GM19025 (cell line): ENCODE measurements at regions not wholly inside any gene's neighbourhood (a gene's known extent, or its start where the extent isn't known, plus 50 kb on each side); places are given as distances from the start of the nearest gene placed in this dataset.
"Not testable (repeated sequence)": the region's sequence is repeated elsewhere in the genome, so short reads cannot be mapped to it uniquely, and the experiment has no call there.

ENCODE experiments used
- ATAC-seq: cut with Tn5 transposase; IDR thresholded peaks from one replicate; pipeline ENCODE4 v1.9.1; 2021; ENCODE audit warnings: mild to moderate bottlenecking, low read depth, moderate library complexity; ENCODE audit not compliant: unreplicated experiment

DNA sequence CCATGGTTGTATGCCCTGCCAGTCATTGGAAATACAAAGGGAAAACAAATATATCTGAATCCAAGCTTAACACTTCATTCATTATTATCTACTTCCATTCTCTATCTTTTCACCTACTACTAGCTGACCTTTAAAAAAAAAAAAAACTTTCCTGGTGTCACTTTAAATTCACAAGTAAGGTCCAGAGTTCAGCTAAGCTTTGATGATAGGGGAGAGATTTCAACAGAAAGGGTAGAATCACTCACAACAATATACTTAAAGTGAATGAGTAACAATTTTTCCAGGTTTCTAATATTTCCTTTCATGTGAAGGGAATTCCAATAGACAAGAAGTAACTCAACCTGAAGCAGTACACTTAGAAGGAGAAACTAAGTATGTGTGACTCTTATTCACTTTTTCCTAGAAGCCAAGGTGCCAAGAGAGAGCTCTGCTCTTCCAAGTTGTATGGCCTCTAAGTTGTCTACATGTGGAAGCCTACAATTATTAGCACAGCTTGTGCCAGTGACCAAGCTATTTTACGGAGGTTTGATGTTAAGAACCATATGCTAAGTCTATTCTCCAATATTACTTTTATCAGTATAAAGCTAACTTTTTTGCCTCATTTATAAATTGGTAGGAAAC, 371.7 kb downstream of the TENT5A start:
- ATAC-seq, result no peak

DNA sequence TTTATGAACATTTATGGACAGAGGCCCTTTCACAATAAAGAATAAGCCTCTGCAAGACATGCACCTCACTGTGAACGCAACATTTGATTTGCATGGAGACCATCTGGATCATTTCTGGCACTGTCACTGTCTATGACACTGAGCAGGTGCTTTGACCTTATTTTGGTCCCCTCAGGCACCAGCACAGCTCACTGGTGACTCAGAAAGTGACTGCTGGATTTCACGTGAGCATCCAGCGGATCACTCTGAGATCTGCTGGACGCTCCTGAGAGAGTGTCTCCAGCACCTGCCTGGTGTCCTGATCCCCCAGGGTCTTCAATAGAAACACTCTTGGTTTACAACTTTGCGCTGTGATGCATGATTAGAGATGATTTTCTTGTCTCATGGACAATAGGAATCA, 375.7 kb downstream of the TENT5A start:
- ATAC-seq, result no peak

DNA sequence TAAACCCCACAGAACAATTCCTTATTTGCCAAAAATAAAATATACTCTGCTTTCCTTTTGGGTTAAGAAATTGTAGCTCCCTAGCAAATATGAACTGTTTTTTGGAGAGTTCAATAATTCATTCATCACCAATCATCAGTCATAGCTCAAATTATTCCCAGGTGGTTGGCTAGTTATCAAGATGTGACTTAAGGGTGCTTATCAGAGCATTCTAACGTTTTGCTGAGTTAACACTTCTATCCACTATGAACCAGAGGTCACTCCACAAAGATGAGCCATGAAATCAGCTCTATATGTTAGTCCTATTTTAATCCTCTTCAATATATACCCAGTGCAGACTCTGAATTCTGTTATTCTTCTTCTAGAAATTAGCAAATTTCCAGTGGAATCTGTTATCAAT, 379.1 kb downstream of the TENT5A start:
- ATAC-seq, result no peak

DNA sequence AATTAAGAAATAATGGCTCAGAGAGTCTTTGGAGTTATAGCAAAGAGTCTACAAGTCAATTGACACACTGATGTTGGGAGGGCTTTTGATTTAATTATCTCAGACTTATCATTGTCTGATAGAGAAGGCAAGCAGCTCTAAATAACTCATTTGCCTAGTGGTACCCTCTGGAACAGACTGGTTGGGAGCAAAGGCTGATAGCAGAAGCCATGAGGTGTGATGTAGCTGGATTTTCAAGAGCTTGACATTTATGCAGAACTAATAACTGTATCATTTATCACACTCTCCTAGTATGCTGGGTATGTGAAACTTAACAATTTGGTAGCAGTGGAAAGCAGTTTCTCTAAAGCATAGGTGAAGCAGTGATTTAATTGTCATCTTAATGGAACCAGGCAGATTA, 380.6 kb downstream of the TENT5A start:
- ATAC-seq, result no peak

DNA sequence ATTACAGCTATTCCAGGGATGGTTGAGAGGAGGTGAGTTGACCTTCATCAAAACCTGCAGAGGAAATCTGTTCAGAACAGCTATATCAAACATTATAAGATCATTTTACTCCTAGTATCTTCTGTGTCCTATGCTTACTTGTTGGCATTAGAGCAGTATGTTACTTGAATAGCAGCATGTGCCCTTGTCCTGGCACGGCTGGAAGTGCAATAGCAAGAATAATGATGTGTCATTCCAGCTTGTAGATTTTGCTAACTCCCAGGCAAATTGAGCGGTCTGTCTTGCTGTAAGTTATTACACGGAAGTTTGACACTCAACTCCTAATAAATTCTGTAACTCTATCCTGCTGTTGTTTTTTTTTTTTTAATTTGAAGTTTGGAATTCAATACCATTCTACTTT, 385.5 kb downstream of the TENT5A start:
- ATAC-seq, result no peak

DNA sequence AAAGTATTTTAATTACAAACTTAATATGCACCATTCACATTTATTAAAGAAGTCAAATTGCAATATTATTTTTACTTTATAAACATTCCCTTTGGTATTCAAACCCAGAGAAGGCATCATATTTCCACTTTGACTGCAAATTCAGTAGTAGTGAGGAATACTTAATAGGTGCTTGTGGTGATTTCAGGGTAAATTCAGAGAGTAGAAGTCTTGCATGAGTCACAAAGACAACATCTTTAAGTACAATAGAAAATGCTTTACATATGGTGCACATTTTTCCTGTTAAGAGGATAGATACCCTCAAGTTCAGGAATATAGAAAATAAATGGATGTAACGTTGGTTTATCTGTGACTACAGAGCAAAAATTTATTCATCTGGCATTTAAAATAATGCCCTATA, 390.2 kb downstream of the TENT5A start:
- no peak for ATAC-seq

DNA sequence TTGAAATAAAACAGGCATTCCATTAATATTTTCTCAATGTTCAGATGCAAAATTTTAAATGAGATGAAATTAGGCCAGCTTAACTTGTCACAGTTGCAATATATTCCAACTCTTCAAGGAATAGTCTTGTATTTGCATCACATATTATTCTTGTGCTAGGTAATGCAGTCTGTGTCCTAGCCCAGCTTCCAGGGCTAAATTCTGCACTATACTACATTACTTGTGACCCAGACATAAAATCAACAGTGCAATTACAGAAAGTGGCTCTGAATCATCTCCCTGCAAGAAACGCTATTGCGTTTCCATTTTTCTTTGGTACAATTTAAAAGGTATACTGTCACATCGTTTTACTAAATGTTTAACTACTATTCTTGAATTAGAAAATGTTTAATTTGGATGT, 399.2 kb downstream of the TENT5A start:
- ATAC-seq, result no peak

DNA sequence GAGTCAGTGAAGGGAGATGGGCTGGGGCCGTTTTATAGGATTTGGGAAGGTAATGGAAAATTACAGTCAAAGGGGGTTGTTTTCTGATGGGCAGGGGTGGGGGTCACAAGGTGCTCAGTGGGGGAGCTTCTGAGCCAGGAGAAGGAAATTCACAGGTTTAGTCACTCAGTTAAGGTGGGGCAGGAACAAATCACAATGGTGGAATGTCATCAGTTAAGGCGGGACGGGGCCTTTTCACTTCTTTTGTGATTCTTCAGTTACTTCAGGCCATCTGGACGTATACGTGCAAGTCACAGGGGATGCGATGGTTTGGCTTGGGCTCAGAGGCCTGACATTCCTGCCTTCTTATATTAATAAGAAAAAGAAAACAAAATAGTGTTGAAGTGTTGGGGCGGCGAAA, 408.5 kb downstream of the TENT5A start:
- not testable (repeated sequence) for ATAC-seq

DNA sequence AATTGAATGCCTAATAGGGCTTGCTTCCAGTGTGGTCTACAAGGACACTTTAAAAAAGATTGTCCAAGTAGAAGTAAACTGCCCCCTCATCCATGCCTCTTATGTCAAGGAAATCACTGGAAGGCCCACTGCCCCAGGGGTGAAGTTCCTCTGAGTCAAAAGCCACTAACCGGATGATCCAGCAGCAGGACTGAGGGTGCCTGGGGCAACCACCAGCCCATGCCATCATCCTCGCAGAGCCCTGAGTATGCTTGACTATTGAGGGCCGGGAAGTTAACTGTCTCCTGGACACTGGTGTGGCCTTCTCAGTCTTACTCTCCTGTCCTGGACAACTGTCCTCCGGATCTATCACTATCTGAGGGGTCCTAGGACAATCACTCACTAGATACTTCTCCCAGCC, 411.5 kb downstream of the TENT5A start:
- no peak for ATAC-seq

DNA sequence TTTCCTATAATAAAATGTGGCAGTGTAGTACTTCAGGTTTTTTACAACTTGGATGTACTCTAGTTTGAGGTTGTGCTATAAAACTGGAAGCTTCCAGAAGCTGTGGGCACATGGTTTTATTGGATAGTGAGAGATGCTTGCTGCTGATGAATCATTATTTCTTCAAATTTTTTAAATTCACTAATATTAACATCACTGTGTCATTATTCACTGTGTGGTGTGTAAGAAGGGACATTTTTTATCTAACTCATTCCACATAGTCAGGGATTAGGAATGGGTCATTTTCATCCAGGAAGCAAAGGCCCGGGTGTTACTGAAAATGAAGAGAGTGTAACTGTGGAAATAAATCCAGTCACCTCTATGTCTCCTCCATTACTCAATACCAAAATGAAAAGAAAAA, 421.0 kb downstream of the TENT5A start:
- ATAC-seq, result no peak

DNA sequence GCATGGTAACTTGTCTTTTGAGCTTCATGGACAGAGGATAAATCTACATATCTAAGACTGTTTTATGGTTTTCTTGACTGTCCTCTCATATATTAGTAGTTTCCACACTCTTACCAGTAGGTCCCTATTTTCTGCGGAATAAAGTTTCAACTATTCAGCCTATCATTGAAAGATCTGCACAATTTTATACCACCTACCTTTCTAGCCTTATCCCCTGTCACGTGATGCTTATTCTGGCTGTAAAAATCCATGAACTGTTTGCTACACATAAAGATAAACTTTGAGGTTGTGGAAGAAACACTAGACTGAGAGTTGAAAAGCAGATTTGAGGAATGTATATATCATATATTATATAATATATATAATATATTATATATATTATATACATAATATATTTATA, 423.8 kb downstream of the TENT5A start:
- ATAC-seq, result no peak

DNA sequence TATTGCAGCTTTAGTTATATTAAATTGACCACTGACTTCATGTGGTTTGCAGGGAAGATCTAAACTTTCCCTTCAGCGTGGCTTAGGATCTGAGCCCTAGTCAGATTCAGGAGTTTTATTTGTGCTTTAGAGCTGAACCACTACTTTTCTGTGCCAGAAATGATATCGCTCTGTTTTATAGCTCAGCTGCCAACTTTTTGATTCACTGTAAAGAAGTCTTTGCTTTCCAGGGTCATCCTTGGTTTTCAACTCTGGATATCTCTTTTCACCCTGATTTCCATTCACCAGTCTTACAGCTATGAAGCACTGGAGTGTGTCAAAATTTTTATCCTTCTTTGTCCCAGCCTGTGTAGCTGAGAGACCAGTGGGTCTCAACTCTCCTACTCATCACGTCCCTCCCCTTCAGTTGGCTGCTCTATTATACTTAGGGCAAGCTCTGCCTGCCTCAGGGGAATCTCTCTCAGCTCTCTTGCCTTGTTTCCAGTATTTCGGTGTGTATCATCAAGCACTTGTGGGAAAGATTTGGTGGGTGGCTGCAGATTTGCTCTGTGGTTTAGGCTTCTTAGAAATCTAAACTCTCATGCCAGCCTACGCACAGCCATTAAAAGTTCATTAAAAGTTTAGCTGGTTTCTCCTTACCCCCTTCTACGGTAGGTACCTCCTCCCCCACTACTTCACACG, 425.5 kb downstream of the TENT5A start:
- ATAC-seq, result no peak

DNA sequence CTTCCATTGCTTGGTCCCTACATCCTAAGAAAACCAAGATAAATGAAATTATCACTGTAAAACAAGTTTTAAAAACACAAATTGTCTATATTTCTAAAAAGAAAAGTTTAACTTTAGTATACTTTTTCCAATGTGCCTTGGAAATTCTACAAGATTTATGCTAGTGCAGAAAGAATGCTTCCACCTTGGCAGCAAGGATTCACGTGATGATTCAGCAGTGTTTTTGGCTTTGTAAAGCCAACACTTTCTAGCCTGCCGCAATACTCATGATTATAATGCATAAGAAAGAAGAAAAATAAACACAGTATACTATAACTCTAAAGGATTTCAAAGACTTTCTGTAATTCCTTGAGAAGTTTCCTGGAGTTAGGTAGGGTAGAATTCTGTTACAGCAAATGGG, 442.7 kb downstream of the TENT5A start:
- ATAC-seq, result no peak

DNA sequence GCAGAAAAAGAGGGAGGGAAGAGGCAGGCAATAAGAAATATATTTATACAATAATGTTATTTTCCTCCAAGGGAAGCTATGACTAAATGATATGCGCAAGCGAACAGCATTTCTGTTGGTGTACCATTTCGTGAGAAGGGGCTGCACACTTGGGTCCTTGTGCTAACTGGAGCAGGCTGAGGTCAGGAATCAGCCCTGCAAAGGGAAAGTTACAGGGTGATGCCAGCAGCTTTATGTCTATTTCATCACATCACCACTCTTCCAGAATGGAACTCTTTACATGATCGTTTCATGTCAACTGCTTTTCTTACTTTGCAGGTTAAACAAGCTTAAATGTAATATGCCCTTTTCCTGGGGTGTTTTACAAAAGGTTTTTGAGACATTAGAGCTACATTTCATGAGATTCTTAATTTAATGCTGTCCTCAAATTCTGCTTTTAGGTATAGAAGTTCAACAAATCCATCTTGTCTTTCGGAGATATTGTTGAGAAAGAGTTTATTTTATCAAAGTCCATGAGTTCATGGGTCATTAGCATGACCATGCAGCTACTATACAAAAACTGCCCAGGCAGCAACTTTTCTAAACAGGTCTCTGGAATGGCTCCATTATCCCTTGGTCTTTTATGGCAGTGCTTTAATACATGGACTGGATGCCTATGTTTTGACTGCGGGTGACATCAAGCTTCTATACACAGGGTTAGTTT, 443.8 kb downstream of the TENT5A start:
- no peak for ATAC-seq

DNA sequence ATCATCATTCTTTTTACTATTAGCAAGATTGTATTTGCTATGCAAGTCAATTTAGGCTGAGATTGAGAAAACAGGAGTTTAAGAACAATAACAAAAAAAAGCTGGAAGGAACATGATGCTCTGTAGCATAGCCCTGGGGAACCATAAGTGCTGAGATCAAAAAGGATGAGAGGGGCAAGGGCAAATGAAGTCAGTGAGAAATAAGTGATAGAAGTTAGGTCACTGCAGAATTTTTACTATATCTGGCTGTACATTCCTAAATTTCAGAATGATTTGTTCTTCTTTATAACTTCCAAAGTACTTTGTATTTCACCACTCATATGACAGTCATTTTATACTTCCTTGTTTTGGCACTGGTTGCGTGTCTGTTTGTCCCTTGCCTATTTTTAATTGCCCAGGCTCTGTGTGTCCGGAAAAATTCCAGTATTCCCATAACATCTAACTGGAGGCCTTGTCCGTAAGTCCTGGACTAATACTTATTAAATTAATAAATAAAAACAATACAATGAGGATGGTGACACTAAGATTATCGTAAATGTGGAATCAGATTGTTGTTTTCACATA, 444.7 kb downstream of the TENT5A start:
- no peak for ATAC-seq

DNA sequence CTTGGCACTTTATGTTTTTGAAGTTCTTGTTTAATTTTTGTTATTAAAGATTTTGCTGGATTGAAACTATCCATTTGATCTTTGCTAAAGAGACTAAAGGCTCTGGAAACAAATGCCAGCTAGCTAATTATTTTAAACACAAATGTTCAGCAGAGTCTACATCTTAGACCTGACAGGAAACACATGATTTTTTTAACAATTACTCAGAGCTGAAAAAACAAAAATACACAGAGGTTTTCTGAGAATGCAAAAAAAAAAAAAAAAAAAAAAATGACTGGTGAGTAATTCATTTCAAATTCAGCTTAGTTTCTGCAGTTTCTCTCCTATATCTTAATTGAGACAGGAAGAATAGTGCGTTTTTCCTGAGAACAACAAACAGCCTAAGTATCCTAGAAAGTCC, 448.0 kb downstream of the TENT5A start:
- no peak for ATAC-seq

DNA sequence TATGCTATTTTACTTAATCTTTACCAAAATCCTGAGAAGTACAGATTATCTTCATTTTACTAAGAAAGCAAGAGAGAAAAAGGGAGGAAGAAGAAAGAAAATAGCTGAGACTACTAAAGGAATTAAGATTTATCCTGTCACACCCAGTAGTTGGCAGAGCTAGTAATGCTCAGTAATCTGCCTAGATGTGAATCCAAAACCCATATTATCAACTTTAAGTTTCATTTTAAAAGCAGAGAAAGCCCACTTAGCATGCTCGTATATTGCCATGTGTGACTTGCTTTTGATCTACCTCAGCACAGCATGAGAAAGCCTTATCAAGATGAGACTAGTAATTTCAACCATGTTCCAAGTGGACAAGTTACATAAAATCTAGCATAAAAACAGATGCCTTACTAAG, 451.5 kb downstream of the TENT5A start:
- ATAC-seq, result no peak

DNA sequence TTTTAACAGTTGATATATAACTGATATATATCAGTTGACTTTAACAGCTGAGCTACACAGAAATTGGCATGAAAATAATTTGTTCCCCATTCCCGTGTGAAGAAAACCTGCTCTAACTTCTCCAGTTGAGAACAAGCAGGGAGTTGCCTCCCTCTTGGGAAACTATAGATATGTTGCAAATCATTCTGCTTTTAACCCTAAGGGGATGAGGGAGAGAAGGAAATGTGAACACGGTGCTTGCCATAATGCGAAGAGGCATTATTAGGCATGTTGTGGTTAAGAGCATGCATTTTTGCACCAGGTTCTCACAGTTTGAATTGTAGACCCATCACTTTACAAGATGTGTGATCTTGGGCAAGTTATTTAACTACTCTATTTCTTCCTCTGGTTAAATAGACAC, 453.7 kb downstream of the TENT5A start:
- ATAC-seq, result no peak

DNA sequence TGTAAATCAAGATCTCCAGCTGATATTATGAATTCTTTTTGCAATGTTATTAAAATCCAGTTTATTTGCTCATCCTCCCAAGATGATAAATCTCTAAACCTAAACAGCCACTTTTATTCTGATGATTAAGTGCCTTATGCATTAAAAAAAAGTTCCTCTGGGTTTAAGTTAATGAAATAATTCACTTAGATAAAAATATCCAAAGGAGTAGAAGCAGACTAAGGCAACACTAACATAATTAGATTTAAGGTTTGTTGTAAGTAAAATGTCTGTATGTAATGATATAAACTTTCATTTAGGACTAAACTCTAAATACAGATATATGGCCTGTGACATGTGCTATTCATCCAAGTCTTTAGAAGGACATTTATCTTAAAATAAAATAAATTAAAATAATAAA, 457.2 kb downstream of the TENT5A start:
- no peak for ATAC-seq

DNA sequence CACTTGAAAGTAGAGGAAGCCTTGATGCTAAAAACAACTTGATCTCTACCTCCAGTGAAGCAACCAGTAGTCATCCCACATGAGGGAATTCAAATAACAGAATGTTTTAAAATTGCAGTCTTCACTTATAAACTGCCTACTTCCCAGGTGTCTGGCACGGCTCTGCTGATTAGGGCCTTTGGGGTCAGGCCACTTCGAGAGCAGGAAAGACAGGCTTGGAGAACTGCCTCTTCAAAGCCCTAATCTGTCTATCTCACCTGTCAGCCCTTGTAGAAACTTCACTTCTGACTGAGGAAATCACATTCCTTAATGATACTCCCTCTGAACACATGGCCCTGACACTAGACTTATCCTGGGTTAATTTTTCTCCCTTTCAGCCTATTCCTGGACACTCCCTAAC, 458.6 kb downstream of the TENT5A start:
- no peak for ATAC-seq

DNA sequence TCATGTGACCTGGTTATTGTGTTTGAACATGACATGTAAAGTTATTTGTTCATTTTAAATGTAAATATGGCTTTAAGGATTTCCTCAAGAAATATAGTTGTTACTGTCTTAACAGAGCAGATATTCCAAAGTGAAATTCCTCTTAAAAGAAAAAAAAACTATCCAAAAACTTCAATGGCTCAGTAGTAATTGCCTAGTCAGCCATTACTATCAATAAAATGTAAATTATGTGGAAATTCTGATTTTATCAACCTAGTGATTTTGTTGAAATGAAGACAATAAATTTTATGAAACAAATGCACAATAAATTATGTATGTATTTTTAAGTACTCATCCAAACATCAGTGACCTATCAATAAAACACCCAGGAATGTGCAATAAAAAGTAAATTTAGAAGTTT, 463.3 kb downstream of the TENT5A start:
- ATAC-seq, result no peak

DNA sequence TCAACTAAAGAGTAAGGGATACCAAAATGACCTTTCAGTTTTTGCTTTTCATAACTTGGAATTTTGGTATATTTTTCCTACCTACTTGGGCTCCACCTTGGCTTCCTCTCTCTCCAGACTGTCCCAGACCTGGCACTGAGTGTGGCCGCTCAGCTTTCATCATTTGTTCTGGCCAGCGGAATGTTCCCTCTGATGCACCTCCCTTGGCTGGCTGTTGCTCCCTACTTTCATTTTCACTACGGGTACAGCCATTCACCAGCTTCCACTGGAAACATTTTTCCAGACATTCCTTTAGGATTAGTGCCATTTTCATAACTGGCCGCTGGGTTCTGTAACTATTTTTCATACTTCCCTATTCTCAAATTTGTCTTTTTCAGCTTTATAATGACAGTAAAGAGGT, 487.4 kb downstream of the TENT5A start:
- ATAC-seq, result no peak
